ENCODE measurements at regions not wholly inside any gene's neighbourhood (a gene's known extent, or its start where the extent isn't known, plus 50 kb on each side); places are given as distances from the start of the nearest gene placed in this dataset.

- Histone ChIP-seq H3K9ac (ENCODE audit: low read depth, low read length) (no peak overlapping the region), H3K4me3 (ENCODE audit: insufficient read depth, low read depth, low read length) (no peak overlapping the region), H2AFZ (replicated peaks; ENCODE audit: low read length, poor library complexity) (peak overlapping the region; percentile 11), H3K4me2 (ENCODE audit: low read depth, low read length) (no peak overlapping the region), H3K4me1 (ENCODE audit: control insufficient read depth, insufficient read depth, low read length) (no peaks in the 10 kb centered on the region), H3K14ac (replicated peaks; ENCODE audit: low read depth, low read length) (no peak overlapping the region), H2AK5ac (ENCODE audit: low read depth, low read length) (no peak overlapping the region), H2AK9ac (replicated peaks; ENCODE audit: low read depth, low read length, poor library complexity) (no peak overlapping the region), H3K79me1 (ENCODE audit: low read depth in 1 of 2, low read length in 2 of 2) (no peaks in the 10 kb centered on the region), H2BK120ac (ENCODE audit: low read depth, low read length) (no peak overlapping the region), H4K8ac (ENCODE audit: low read depth in 2 of 2, low read length in 2 of 2) (no peak overlapping the region), H2BK15ac (ENCODE audit: low read depth, low read length) (no peak overlapping the region), H3K9me1 (ENCODE audit: insufficient read depth, low read length) (no peaks in the 10 kb centered on the region), H4K20me1 (ENCODE audit: insufficient read depth, low read length) (no peaks in the 10 kb centered on the region), H2BK20ac (ENCODE audit: low read depth, low read length) (no peak overlapping the region), H3K27me3 (ENCODE audit: control insufficient read depth, insufficient read depth, low read length) (no peaks in the 10 kb centered on the region), H3K36me3 (ENCODE audit: control insufficient read depth, insufficient read depth, low read length) (no peaks in the 10 kb centered on the region), H4K91ac (ENCODE audit: insufficient read depth, low read depth, low read length) (no peak overlapping the region), H3K56ac (ENCODE audit: extremely low read depth, insufficient read depth, low read length) (no peak overlapping the region), H3K23ac (ENCODE audit: low read depth, low read length) (no peak overlapping the region), H3K4ac (ENCODE audit: low read depth, low read length) (no peak overlapping the region), H3K27ac (ENCODE audit: insufficient read depth, low read length) (no peak overlapping the region), H3K9me3 (ENCODE audit: control insufficient read depth, insufficient read depth, low read length) (no peaks in the 10 kb centered on the region), H4K5ac (ENCODE audit: low read depth, low read length) (no peak overlapping the region), H2BK5ac (ENCODE audit: low read depth, low read length, poor library complexity, severe bottlenecking) (no peak overlapping the region), H3K18ac (ENCODE audit: low read depth, low read length) (no peak overlapping the region)
- ATAC-seq (ENCODE audit: low read depth) (no peak), DNase-seq (no peak)
- in situ Hi-C loops (cut with MboI; ENCODE audit: low sequenced_read_pairs) = no loop called here
- no peak for TF ChIP-seq BHLHE40 (IDR thresholded peaks at IDR 0.05; ENCODE audit: low read depth, low read length)
- TF ChIP-seq MAFK (IDR thresholded peaks at IDR 0.05; ENCODE audit: low read depth, low read length) = no peak
- no peak for TF ChIP-seq MXI1 (IDR thresholded peaks at IDR 0.05; ENCODE audit: borderline replicate concordance, low read depth, low read length)
- no peak for TF ChIP-seq FOS (IDR thresholded peaks at IDR 0.05; ENCODE audit: low read depth, low read length)
- TF ChIP-seq SMC3 (IDR thresholded peaks at IDR 0.05; ENCODE audit: low read depth, low read length) = no peak
- TF ChIP-seq CHD1 (IDR thresholded peaks at IDR 0.05; ENCODE audit: low read depth, low read length) = no peak
- no peak for TF ChIP-seq RAD21 (IDR thresholded peaks at IDR 0.05; ENCODE audit: low read length)
- TF ChIP-seq POLR2A (IDR thresholded peaks at IDR 0.05; ENCODE audit: low read depth, low read length) = no peak
- no peak for TF ChIP-seq CEBPB (IDR thresholded peaks at IDR 0.05; ENCODE audit: low read depth, low read length)
- no peak for TF ChIP-seq USF2 (IDR thresholded peaks at IDR 0.05; ENCODE audit: low read depth, low read length)
- POLR2A ChIA-PET (ENCODE audit: unreplicated experiment) = no interaction called here
- BruUV-seq (replicated peaks) = no TSS peak
- CTCF ChIA-PET = no interaction called here
- intact Hi-C loops (cut with micrococcal nuclease) = no loop called here
- dilution Hi-C loops (cut with HindIII; ENCODE audit: low sequenced_read_pairs, unreplicated experiment) = no loop called here
- 40% methylated on average over 2 of the region's 5 CpGs; no CpG with 5 or more reads in 1 of the 2 experiments for WGBS, 2 experiments (ENCODE audit: extremely low coverage in 2 of 2, insufficient read length in 1 of 2)
Observed at GRCh38 chr15:96524676-96525417, 194.3 kb downstream of the NR2F2 start.

All from IMR-90 (cell line).